ENCODE measurements at regions not wholly inside any gene's neighbourhood (a gene's known extent, or its start where the extent isn't known, plus 50 kb on each side); places are given as distances from the start of the nearest gene placed in this dataset.
"Not testable (repeated sequence)": the region's sequence is repeated elsewhere in the genome, so short reads cannot be mapped to it uniquely, and the experiment has no call there.

GRCh38 chr22:22960307-22960706, 72.7 kb downstream of the IGLL5 start:
- Histone ChIP-seq H3K4me1 (ENCODE audit: control insufficient read depth in 2 of 3, insufficient read depth in 2 of 3, low read depth in 1 of 3, low read length in 3 of 3) (no peaks in the 10 kb centered on the region), H3K4me3 (ENCODE audit: low read length in 3 of 3) (no peak overlapping the region), H3K9me3 (ENCODE audit: control insufficient read depth in 2 of 3, insufficient read depth in 1 of 3, low read length in 3 of 3) (peaks cover 0 to 15% (median 0%) of the 10 kb centered on the region in 3 donors), H3K27me3 (ENCODE audit: control insufficient read depth, insufficient read depth, low read length) (no peaks in the 10 kb centered on the region), H3K9ac (ENCODE audit: low read length in 3 of 3) (no peak overlapping the region), H3K27ac (ENCODE audit: low read depth in 2 of 2, low read length in 2 of 2) (no peak overlapping the region), H3K36me3 (ENCODE audit: control insufficient read depth in 2 of 3, insufficient read depth in 3 of 3, low read length in 3 of 3) (no peaks in the 10 kb centered on the region)
- intact Hi-C loops (cut with DNase I) = loop anchor here (10.0 kb wide), 1 partner anchor 164 kb away; no protein-coding TSS in a partner anchor
- DNase-seq = no peak
- no peak for FAIRE-seq
- TF ChIP-seq CTCF (IDR thresholded peaks at IDR 0.05; ENCODE audit: borderline replicate concordance, extremely low read depth, insufficient read depth) = no peak

- H3K36me3 ChIP-seq (ENCODE audit: control insufficient read depth in 2 of 3, insufficient read depth in 3 of 3, low read length in 3 of 3) = no peaks in the 10 kb centered on the region
- no peak for TF ChIP-seq CTCF (IDR thresholded peaks at IDR 0.05; ENCODE audit: borderline replicate concordance, extremely low read depth, insufficient read depth)
- FAIRE-seq (no peak), DNase-seq (no peak)
- intact Hi-C loops (cut with DNase I) = loop anchor here (10.0 kb wide), 1 partner anchor 163 kb away; no protein-coding TSS in a partner anchor
- peaks cover 0 to 15% (median 0%) of the 10 kb centered on the region in 3 donors for H3K9me3 ChIP-seq (ENCODE audit: control insufficient read depth in 2 of 3, insufficient read depth in 1 of 3, low read length in 3 of 3)
- H3K27me3 ChIP-seq (ENCODE audit: control insufficient read depth, insufficient read depth, low read length) = no peaks in the 10 kb centered on the region
- H3K4me1 ChIP-seq (ENCODE audit: control insufficient read depth in 2 of 3, insufficient read depth in 2 of 3, low read depth in 1 of 3, low read length in 3 of 3) = no peaks in the 10 kb centered on the region
- no peak overlapping the region for H3K9ac ChIP-seq (ENCODE audit: low read length in 3 of 3)
- H3K27ac ChIP-seq (ENCODE audit: low read depth in 2 of 2, low read length in 2 of 2) = no peak overlapping the region
- no peak overlapping the region for H3K4me3 ChIP-seq (ENCODE audit: low read length in 3 of 3)
These were observed 74.0 kb downstream of the IGLL5 start for GRCh38 chr22:22961574-22961973.

- DNase-seq = no peak
- no peak overlapping the region for H3K9ac ChIP-seq (ENCODE audit: low read length in 3 of 3)
- intact Hi-C loops (cut with DNase I) = loop anchor here (10.0 kb wide), 1 partner anchor 156 kb away; no protein-coding TSS in a partner anchor
- no peak overlapping the region for H3K27ac ChIP-seq (ENCODE audit: low read depth in 2 of 2, low read length in 2 of 2)
- no peaks in the 10 kb centered on the region for H3K4me1 ChIP-seq (ENCODE audit: control insufficient read depth in 2 of 3, insufficient read depth in 2 of 3, low read depth in 1 of 3, low read length in 3 of 3)
- H3K27me3 ChIP-seq (ENCODE audit: control insufficient read depth, insufficient read depth, low read length) = no peaks in the 10 kb centered on the region
- no peak overlapping the region for H3K4me3 ChIP-seq (ENCODE audit: low read length in 3 of 3)
- H3K36me3 ChIP-seq (ENCODE audit: control insufficient read depth in 2 of 3, insufficient read depth in 3 of 3, low read length in 3 of 3) = no peaks in the 10 kb centered on the region
- no peak for TF ChIP-seq CTCF (IDR thresholded peaks at IDR 0.05; ENCODE audit: borderline replicate concordance, extremely low read depth, insufficient read depth)
- peaks cover 0 to 7% (median 0%) of the 10 kb centered on the region in 3 donors for H3K9me3 ChIP-seq (ENCODE audit: control insufficient read depth in 2 of 3, insufficient read depth in 1 of 3, low read length in 3 of 3)
- no peak for FAIRE-seq
These were observed 80.8 kb downstream of the IGLL5 start for GRCh38 chr22:22968366-22968765.

GRCh38 chr22:22972605-22973004, 85.0 kb downstream of the IGLL5 start:
- H3K4me3 ChIP-seq (ENCODE audit: low read length in 3 of 3); H3K4me1 ChIP-seq (ENCODE audit: control insufficient read depth in 2 of 3, insufficient read depth in 2 of 3, low read depth in 1 of 3, low read length in 3 of 3); H3K27me3 ChIP-seq (ENCODE audit: control insufficient read depth, insufficient read depth, low read length); intact Hi-C loops (cut with DNase I); H3K9me3 ChIP-seq (ENCODE audit: control insufficient read depth in 2 of 3, insufficient read depth in 1 of 3, low read length in 3 of 3); H3K9ac ChIP-seq (ENCODE audit: low read length in 3 of 3); FAIRE-seq; DNase-seq; H3K27ac ChIP-seq (ENCODE audit: low read depth in 2 of 2, low read length in 2 of 2); H3K36me3 ChIP-seq (ENCODE audit: control insufficient read depth in 2 of 3, insufficient read depth in 3 of 3, low read length in 3 of 3): not testable (repeated sequence)

Data from kidney (tissue), 13 donors.